Esophagus squamous epithelium (tissue), 5 donors: ENCODE measurements at regions not wholly inside any gene's neighbourhood (a gene's known extent, or its start where the extent isn't known, plus 50 kb on each side); places are given as distances from the start of the nearest gene placed in this dataset.

Experiments
- DNase-seq: peaks from one replicate; lab custom pipeline; 2025; lab: John Stamatoyannopoulos, UW
- H3K27ac ChIP-seq, 4 donors: fragments of 200-600 bp; sonication (generic); one replicate each; pipeline ENCODE4 v1.5.1; 2016 to 2019; ENCODE audit warnings: mild to moderate bottlenecking in 1 of 4
- H3K27me3 ChIP-seq, 4 donors: fragments of 200-600 bp; sonication (generic); 1 replicate in 3 of 4; 2 replicates in 1 of 4; pipeline versions ENCODE4 v1.5.1 to v1.6.0; 2017 to 2021; ENCODE audit warnings: antibody characterized with exemption in 1 of 4
- H3K36me3 ChIP-seq, 3 donors: fragments of 200-600 bp; sonication (generic); one replicate each; pipeline ENCODE4 v1.5.1; 2016 to 2019
- H3K4me1 ChIP-seq, 3 donors: fragments of 200-600 bp; sonication (generic); one replicate each; pipeline ENCODE4 v1.5.1; 2017 to 2019
- H3K4me3 ChIP-seq, 4 donors: fragments of 200-600 bp; sonication (generic); 1 replicate in 3 of 4; 2 replicates in 1 of 4; pipeline ENCODE4 v1.5.1; 2016 to 2019; ENCODE audit warnings: mild to moderate bottlenecking in 2 of 4, moderate library complexity in 1 of 4
- H3K9me3 ChIP-seq, 3 donors: fragments of 200-600 bp; sonication (generic); one replicate each; pipeline ENCODE4 v1.5.1; 2016 to 2019
- CTCF ChIP-seq, 6 experiments: fragments of 450-650 bp in 4 of 6; fragments of 200-600 bp in 2 of 6; sonication (generic) in 2 of 6; IDR thresholded peaks; one replicate each; pipeline ENCODE4 v1.5.1; 2016 to 2019; ENCODE audit warnings: antibody characterized with exemption in 6 of 6, mild to moderate bottlenecking in 4 of 6, moderate library complexity in 4 of 6
- POLR2A ChIP-seq, 4 donors: fragments of 450-650 bp; IDR thresholded peaks; one replicate each; pipeline ENCODE4 v1.6.1; 2017; ENCODE audit warnings: antibody characterized with exemption in 4 of 4, mild to moderate bottlenecking in 4 of 4, moderate library complexity in 3 of 4
- WGBS, 2 donors: methylation state at CpG; one replicate each; pipeline ENCODE4 v1.1.5; 2018; 5-methylcytosine and 5-hydroxymethylcytosine counted together
- intact Hi-C: fragments of 100-400 bp; cut with DNase I; formaldehyde crosslinking; loops from one replicate; pipeline ENCODE4 v1.15.0; 2022
- donor health status: DM: yes; HTN: yes; CAD: no.

- 28 to 43% methylated on average over 3 of the region's 3 CpGs for WGBS, 2 donors
- Histone ChIP-seq H3K4me3 (no peak overlapping the region), H3K27me3 (no peaks in the 10 kb centered on the region), H3K36me3 (no peaks in the 10 kb centered on the region), H3K4me1 (no peaks in the 10 kb centered on the region), H3K9me3 (no peaks in the 10 kb centered on the region), H3K27ac (no peak overlapping the region)
- no peak for DNase-seq
- TF ChIP-seq CTCF (IDR thresholded peaks at IDR 0.05) (no peak), POLR2A (IDR thresholded peaks at IDR 0.05) (no peak)
- intact Hi-C loops = no loop called here
Observed at GRCh38 chr13:70534466-70534865, 426.2 kb upstream of the KLHL1 start.

DNA sequence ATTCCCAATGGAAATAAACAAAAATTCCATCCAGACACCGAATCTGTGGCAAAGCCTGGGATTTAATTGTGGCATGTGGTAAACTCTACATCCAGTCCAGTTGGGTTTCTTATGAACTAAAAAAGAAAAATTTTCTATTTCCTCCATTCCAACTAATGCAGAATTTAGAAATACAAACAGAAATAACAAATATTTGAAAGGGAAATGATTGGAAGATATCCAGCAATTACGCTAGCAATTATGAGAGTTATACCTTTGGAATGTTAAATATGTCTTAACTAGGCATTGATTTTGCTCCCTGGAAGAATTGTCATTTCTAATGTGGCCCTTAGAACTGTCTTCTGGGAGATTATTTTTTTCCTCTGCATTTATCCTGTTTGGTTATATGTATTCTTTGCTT is 421.4 kb upstream of the KLHL1 start:
- intact Hi-C loops = no loop called here
- no peaks in the 10 kb centered on the region for H3K36me3 ChIP-seq
- TF ChIP-seq CTCF (IDR thresholded peaks at IDR 0.05) = no peak
- TF ChIP-seq POLR2A (IDR thresholded peaks at IDR 0.05) = no peak
- DNase-seq = no peak
- WGBS, 2 donors = 40 to 52% methylated on average over 2 of the region's 2 CpGs
- H3K9me3 ChIP-seq = no peaks in the 10 kb centered on the region
- H3K27ac ChIP-seq = no peak overlapping the region
- H3K4me3 ChIP-seq = no peak overlapping the region
- no peaks in the 10 kb centered on the region for H3K4me1 ChIP-seq
- no peaks in the 10 kb centered on the region for H3K27me3 ChIP-seq

- Histone ChIP-seq H3K27ac (no peak overlapping the region), H3K9me3 (no peaks in the 10 kb centered on the region), H3K4me3 (no peak overlapping the region), H3K27me3 (no peaks in the 10 kb centered on the region), H3K4me1 (no peaks in the 10 kb centered on the region), H3K36me3 (no peaks in the 10 kb centered on the region)
- TF ChIP-seq POLR2A (IDR thresholded peaks at IDR 0.05) (no peak), CTCF (IDR thresholded peaks at IDR 0.05) (no peak)
- WGBS, 2 donors = 48 to 57% methylated on average over 5 of the region's 5 CpGs
- intact Hi-C loops = no loop called here
- no peak for DNase-seq
Observed at GRCh38 chr13:70527599-70527998, 419.3 kb upstream of the KLHL1 start.

DNA sequence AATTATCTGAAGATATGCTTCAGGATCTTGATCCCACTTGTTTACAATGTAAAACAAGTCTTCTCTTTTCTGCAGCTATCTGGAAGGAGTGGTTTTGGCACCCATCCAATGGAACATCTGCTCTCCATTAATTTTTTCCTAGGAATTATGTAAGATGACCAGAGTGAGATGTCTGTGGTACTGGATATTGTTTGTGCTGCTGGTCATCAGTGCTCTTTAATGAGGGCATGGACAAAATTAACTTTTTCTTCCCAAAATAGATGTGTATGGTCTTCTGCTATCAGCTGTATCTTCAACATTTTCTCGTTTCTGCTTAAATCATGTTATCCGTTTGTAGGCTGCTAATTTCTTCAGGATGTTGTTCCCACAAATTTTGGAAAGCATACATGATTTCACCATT is 415.4 kb upstream of the KLHL1 start:
- WGBS, 2 donors = 36 to 69% methylated on average over 2 of the region's 2 CpGs
- no peak overlapping the region for H3K27ac ChIP-seq
- no peaks in the 10 kb centered on the region for H3K9me3 ChIP-seq
- intact Hi-C loops = no loop called here
- H3K4me1 ChIP-seq = no peaks in the 10 kb centered on the region
- no peaks in the 10 kb centered on the region for H3K36me3 ChIP-seq
- no peak for TF ChIP-seq POLR2A (IDR thresholded peaks at IDR 0.05)
- TF ChIP-seq CTCF (IDR thresholded peaks at IDR 0.05) = no peak
- no peaks in the 10 kb centered on the region for H3K27me3 ChIP-seq
- DNase-seq = no peak
- no peak overlapping the region for H3K4me3 ChIP-seq

- Histone ChIP-seq H3K36me3 (no peaks in the 10 kb centered on the region), H3K27me3 (no peaks in the 10 kb centered on the region), H3K4me1 (no peaks in the 10 kb centered on the region), H3K4me3 (no peak overlapping the region), H3K9me3 (peaks cover 0 to 3% (median 0%) of the 10 kb centered on the region in 3 donors), H3K27ac (no peak overlapping the region)
- DNase-seq = no peak
- intact Hi-C loops = no loop called here
- TF ChIP-seq POLR2A (IDR thresholded peaks at IDR 0.05) = no peak
- no peak for TF ChIP-seq CTCF (IDR thresholded peaks at IDR 0.05)
- 43 to 50% methylated on average over 2 of the region's 2 CpGs for WGBS, 2 donors
Observed at GRCh38 chr13:70520275-70521036, 412.2 kb upstream of the KLHL1 start.
